ENCODE measurements at regions not wholly inside any gene's neighbourhood (a gene's known extent, or its start where the extent isn't known, plus 50 kb on each side); places are given as distances from the start of the nearest gene placed in this dataset.

GRCh38 chr2:139209586-139209985 is 429.4 kb upstream of the NXPH2 start:
- intact Hi-C loops (cut with DNase I), result no loop called here
- no peak overlapping the region for H3K4me3 ChIP-seq
- no peaks in the 10 kb centered on the region for H3K36me3 ChIP-seq
- no peak for ATAC-seq
- no peaks in the 10 kb centered on the region for H3K4me1 ChIP-seq
- no peak overlapping the region for H3K27ac ChIP-seq
- no peaks in the 10 kb centered on the region for H3K9me3 ChIP-seq
- no peaks in the 10 kb centered on the region for H3K27me3 ChIP-seq
- no peak for DNase-seq
- TF ChIP-seq, protein P1, sequence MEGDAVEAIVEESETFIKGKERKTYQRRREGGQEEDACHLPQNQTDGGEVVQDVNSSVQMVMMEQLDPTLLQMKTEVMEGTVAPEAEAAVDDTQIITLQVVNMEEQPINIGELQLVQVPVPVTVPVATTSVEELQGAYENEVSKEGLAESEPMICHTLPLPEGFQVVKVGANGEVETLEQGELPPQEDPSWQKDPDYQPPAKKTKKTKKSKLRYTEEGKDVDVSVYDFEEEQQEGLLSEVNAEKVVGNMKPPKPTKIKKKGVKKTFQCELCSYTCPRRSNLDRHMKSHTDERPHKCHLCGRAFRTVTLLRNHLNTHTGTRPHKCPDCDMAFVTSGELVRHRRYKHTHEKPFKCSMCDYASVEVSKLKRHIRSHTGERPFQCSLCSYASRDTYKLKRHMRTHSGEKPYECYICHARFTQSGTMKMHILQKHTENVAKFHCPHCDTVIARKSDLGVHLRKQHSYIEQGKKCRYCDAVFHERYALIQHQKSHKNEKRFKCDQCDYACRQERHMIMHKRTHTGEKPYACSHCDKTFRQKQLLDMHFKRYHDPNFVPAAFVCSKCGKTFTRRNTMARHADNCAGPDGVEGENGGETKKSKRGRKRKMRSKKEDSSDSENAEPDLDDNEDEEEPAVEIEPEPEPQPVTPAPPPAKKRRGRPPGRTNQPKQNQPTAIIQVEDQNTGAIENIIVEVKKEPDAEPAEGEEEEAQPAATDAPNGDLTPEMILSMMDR (IDR thresholded peaks at IDR 0.05), result no peak

DNA sequence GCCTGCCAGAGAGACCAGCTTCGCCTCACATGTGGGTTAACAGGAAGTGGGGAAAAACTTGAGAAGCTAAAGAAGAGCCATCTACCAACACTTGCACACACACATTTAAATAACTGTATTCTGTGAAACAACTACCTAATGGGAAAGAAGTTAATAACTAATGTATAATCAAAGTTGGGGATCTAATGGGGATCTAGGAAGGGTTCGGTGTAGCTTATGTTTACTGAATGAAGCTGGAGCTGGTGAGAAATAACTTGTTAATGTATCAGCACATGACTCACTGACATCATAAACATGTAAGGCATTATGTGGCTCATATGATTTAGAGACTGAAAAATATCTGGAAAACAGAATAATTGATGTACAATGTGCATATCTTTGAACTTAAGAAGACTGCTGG is 421.3 kb upstream of the NXPH2 start:
- no peaks in the 10 kb centered on the region for H3K36me3 ChIP-seq
- no peak overlapping the region for H3K4me3 ChIP-seq
- intact Hi-C loops (cut with DNase I), result no loop called here
- no peaks in the 10 kb centered on the region for H3K27me3 ChIP-seq
- ATAC-seq, result no peak
- H3K27ac ChIP-seq, result no peak overlapping the region
- DNase-seq, result no peak
- TF ChIP-seq, protein P1 (IDR thresholded peaks at IDR 0.05), result no peak
- H3K9me3 ChIP-seq, result no peaks in the 10 kb centered on the region
- no peaks in the 10 kb centered on the region for H3K4me1 ChIP-seq

- DNase-seq (no peak), ATAC-seq (no peak)
- intact Hi-C loops (cut with DNase I), result no loop called here
- no peaks in the 10 kb centered on the region for H3K36me3 ChIP-seq
- TF ChIP-seq, protein P1 (IDR thresholded peaks at IDR 0.05), result no peak
- H3K27me3 ChIP-seq, result no peaks in the 10 kb centered on the region
- H3K4me3 ChIP-seq, result no peak overlapping the region
- no peak overlapping the region for H3K27ac ChIP-seq
- no peaks in the 10 kb centered on the region for H3K9me3 ChIP-seq
- H3K4me1 ChIP-seq, result no peaks in the 10 kb centered on the region
Measured at GRCh38 chr2:139196754-139197153, 416.6 kb upstream of the NXPH2 start.

DNA sequence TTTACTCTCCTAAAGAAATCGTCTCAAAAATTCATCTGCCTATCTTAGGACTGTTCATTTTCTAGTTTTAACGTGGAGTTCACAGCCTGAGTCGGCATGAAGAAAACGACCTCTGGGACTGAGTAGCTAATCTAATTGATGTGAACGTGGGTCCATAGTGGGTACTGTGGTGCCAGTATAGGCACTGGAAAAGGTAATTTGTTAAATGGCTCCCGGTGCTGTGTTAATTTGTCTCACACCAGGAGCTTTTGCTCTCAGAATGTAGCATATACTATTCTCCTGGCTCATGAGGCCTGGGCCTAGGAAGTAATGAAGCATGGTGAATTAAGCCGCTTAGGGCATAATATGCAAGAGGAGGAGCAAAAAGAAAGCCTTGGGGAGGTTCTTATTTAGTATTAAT is 414.4 kb upstream of the NXPH2 start:
- no peaks in the 10 kb centered on the region for H3K4me1 ChIP-seq
- TF ChIP-seq, protein P1 (IDR thresholded peaks at IDR 0.05), result no peak
- ATAC-seq, result no peak
- H3K27ac ChIP-seq, result no peak overlapping the region
- no peak overlapping the region for H3K4me3 ChIP-seq
- no peaks in the 10 kb centered on the region for H3K27me3 ChIP-seq
- DNase-seq, result no peak
- intact Hi-C loops (cut with DNase I), result no loop called here
- no peaks in the 10 kb centered on the region for H3K9me3 ChIP-seq
- no peaks in the 10 kb centered on the region for H3K36me3 ChIP-seq

DNA sequence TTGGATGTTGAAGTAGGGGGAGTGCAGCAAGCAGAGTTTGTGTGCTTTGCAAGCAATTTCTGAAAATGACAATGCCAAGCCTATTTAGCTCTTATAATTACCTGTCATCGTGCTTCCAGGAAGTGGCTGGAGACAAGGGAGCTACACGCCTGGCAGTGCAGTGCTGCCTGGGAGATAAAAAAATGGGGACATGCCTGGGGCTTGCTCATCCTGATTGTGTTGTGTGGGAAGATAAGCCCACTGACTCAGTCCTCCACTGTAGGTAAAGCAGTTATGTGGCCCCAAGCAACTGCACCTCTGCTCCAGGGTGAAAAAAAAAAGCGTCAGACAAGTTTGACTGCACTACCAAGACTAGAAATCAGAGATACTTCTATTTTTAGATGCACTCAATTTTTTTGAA is 396.9 kb upstream of the NXPH2 start:
- DNase-seq (no peak), ATAC-seq (no peak)
- Histone ChIP-seq H3K4me1 (no peaks in the 10 kb centered on the region), H3K4me3 (no peak overlapping the region), H3K27ac (no peak overlapping the region), H3K27me3 (no peaks in the 10 kb centered on the region), H3K9me3 (no peaks in the 10 kb centered on the region), H3K36me3 (no peaks in the 10 kb centered on the region)
- intact Hi-C loops (cut with DNase I), result no loop called here
- TF ChIP-seq, protein P1 (IDR thresholded peaks at IDR 0.05), result no peak
